Neural progenitor cell (in vitro differentiated cells): ENCODE measurements at regions not wholly inside any gene's neighbourhood (a gene's known extent, or its start where the extent isn't known, plus 50 kb on each side); places are given as distances from the start of the nearest gene placed in this dataset.

Experiments used
- DNase-seq: peaks from one replicate; pipeline ENCODE4 v3.0.0-alpha.2; 2016; ENCODE audit warnings: low spot score
- H2AFZ ChIP-seq: fragments of 200-600 bp; sonication (generic); replicated peaks from 2 replicates; pipeline ENCODE4 v1.6.1; 2016; ENCODE audit warnings: antibody characterized with exemption
- H3F3A ChIP-seq: fragments of 200-600 bp; sonication (generic); 2 replicates; pipeline ENCODE4 v1.6.1; 2016; ENCODE audit warnings: antibody characterized with exemption, low read depth
- H3K27ac ChIP-seq: fragments of 200-600 bp; sonication (generic); 2 replicates; pipeline ENCODE4 v1.5.1; 2016; ENCODE audit warnings: mild to moderate bottlenecking
- H3K27me3 ChIP-seq: fragments of 200-600 bp; sonication (generic); 2 replicates; pipeline ENCODE4 v1.6.1; 2016; ENCODE audit warnings: mild to moderate bottlenecking, moderate library complexity
- H3K36me3 ChIP-seq: fragments of 200-600 bp; sonication (generic); 2 replicates; pipeline ENCODE4 v1.5.1; 2016
- H3K4me1 ChIP-seq: fragments of 200-600 bp; sonication (generic); 2 replicates; pipeline ENCODE4 v1.6.1; 2016; ENCODE audit warnings: mixed run types
- H3K4me2 ChIP-seq: fragments of 200-600 bp; sonication (generic); 2 replicates; pipeline ENCODE4 v1.6.1; 2016
- H3K4me3 ChIP-seq: fragments of 200-600 bp; sonication (generic); 2 replicates; pipeline ENCODE4 v1.5.1; 2016
- H3K79me2 ChIP-seq: fragments of 200-600 bp; sonication (generic); 2 replicates; pipeline ENCODE4 v1.6.1; 2016; ENCODE audit warnings: low read depth
- H3K9ac ChIP-seq: fragments of 200-600 bp; sonication (generic); 2 replicates; pipeline ENCODE4 v1.6.1; 2016
- H3K9me3 ChIP-seq: fragments of 200-600 bp; sonication (generic); 2 replicates; pipeline ENCODE4 v1.5.1; 2016; ENCODE audit warnings: low read depth
- H4K20me1 ChIP-seq: fragments of 200-600 bp; sonication (generic); 2 replicates; pipeline ENCODE4 v1.6.1; 2016; ENCODE audit warnings: low read depth
- H3K27ac Mint-ChIP-seq: 3 replicates; pipeline ENCODE4 v1.8.0; 2021; ENCODE audit warnings: mixed read lengths
- H3K27me3 Mint-ChIP-seq: 2 replicates; pipeline ENCODE4 v1.8.0; 2022; ENCODE audit warnings: low read depth, mild to moderate bottlenecking, inconsistent platforms, moderate library complexity, mixed read lengths; ENCODE audit not compliant: insufficient read depth
- H3K36me3 Mint-ChIP-seq: 3 replicates; pipeline ENCODE4 v1.8.0; 2021; ENCODE audit warnings: mixed read lengths
- H3K4me1 Mint-ChIP-seq: 3 replicates; pipeline ENCODE4 v1.8.0; 2021; ENCODE audit warnings: mixed read lengths
- H3K4me3 Mint-ChIP-seq: 3 replicates; pipeline ENCODE4 v1.8.0; 2021; ENCODE audit warnings: mild to moderate bottlenecking, moderate library complexity, mixed read lengths
- H3K9me3 Mint-ChIP-seq: 3 replicates; pipeline ENCODE4 v1.8.0; 2020; ENCODE audit warnings: mixed read lengths
- CTCF ChIP-seq: fragments of 200-600 bp; sonication (generic); IDR thresholded peaks from 2 replicates; pipeline ENCODE4 v1.5.1; 2017; ENCODE audit warnings: antibody characterized with exemption, mild to moderate bottlenecking
- EZH2 ChIP-seq: fragments of 200-600 bp; sonication (generic); IDR thresholded peaks from 2 replicates; pipeline ENCODE4 v1.6.1; 2017; ENCODE audit warnings: antibody characterized with exemption, mild to moderate bottlenecking, moderate library complexity
- EZH2phosphoT487 ChIP-seq: fragments of 200-600 bp; sonication (generic); IDR thresholded peaks from 2 replicates; pipeline ENCODE4 v1.6.1; 2017; ENCODE audit warnings: antibody characterized with exemption

GRCh38 chr16:60031740-60032139 is 1297.6 kb upstream of the GOT2 start:
- Histone ChIP-seq H3K79me2 (no peaks in the 10 kb centered on the region), H3K4me2 (no peak overlapping the region), H3K4me1 (no peaks in the 10 kb centered on the region), H4K20me1 (no peaks in the 10 kb centered on the region), H3K9ac (no peak overlapping the region), H3K36me3 (no peaks in the 10 kb centered on the region), H3K9me3 (no peaks in the 10 kb centered on the region), H3K27ac (no peak overlapping the region), H3F3A (no peaks in the 10 kb centered on the region), H2AFZ (no peak overlapping the region), H3K27me3 (no peaks in the 10 kb centered on the region), H3K4me3 (no peak overlapping the region)
- DNase-seq, result no peak
- no peaks in the 10 kb centered on the region for H3K9me3 Mint-ChIP-seq
- H3K4me3 Mint-ChIP-seq, result no peak overlapping the region
- H3K27me3 Mint-ChIP-seq, result no peaks in the 10 kb centered on the region
- no peak overlapping the region for H3K27ac Mint-ChIP-seq
- no peaks in the 10 kb centered on the region for H3K4me1 Mint-ChIP-seq
- TF ChIP-seq EZH2, result no peak
- no peak for TF ChIP-seq EZH2phosphoT487
- TF ChIP-seq CTCF, result no peak
- H3K36me3 Mint-ChIP-seq, result no peaks in the 10 kb centered on the region

DNA sequence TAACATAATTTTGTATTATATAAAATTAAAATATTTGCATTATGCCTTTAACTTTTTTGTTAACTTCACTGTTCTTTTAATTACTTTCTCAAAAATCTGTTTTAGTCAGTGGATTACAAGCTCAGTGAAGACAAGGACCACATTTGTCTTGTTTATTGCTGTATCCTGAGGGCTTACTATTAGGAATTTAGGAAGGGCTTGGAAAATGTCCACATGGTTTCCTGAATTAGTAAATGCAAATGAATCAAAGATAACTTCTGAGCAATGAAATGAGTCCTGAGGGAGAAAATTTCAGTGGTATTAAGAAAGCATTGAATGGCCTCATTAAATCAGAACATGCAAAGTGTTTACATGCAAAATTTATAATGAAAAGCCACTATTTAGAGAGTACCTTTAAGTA is 1293.2 kb upstream of the GOT2 start:
- no peaks in the 10 kb centered on the region for H3K36me3 Mint-ChIP-seq
- DNase-seq, result no peak
- Histone ChIP-seq H3K4me2 (no peak overlapping the region), H3K9ac (no peak overlapping the region), H3K4me3 (no peak overlapping the region), H3K79me2 (no peaks in the 10 kb centered on the region), H3K4me1 (no peaks in the 10 kb centered on the region), H3K9me3 (no peaks in the 10 kb centered on the region), H3K36me3 (no peaks in the 10 kb centered on the region), H2AFZ (no peak overlapping the region), H4K20me1 (no peaks in the 10 kb centered on the region), H3K27me3 (no peaks in the 10 kb centered on the region), H3K27ac (no peak overlapping the region), H3F3A (no peaks in the 10 kb centered on the region)
- H3K9me3 Mint-ChIP-seq, result no peaks in the 10 kb centered on the region
- H3K27me3 Mint-ChIP-seq, result no peaks in the 10 kb centered on the region
- H3K4me1 Mint-ChIP-seq, result no peaks in the 10 kb centered on the region
- TF ChIP-seq EZH2 (no peak), EZH2phosphoT487 (no peak), CTCF (no peak)
- H3K27ac Mint-ChIP-seq, result no peak overlapping the region
- H3K4me3 Mint-ChIP-seq, result no peak overlapping the region

GRCh38 chr16:60013076-60013475 is 1279.0 kb upstream of the GOT2 start:
- no peaks in the 10 kb centered on the region for H3K27me3 ChIP-seq
- H3F3A ChIP-seq, result no peaks in the 10 kb centered on the region
- H3K27ac Mint-ChIP-seq, result no peak overlapping the region
- peaks cover 18% of the 10 kb centered on the region for H3K9me3 Mint-ChIP-seq
- no peaks in the 10 kb centered on the region for H3K36me3 Mint-ChIP-seq
- no peaks in the 10 kb centered on the region for H3K9me3 ChIP-seq
- H3K9ac ChIP-seq, result no peak overlapping the region
- no peaks in the 10 kb centered on the region for H3K4me1 Mint-ChIP-seq
- no peaks in the 10 kb centered on the region for H3K4me1 ChIP-seq
- H4K20me1 ChIP-seq, result no peaks in the 10 kb centered on the region
- H3K4me3 Mint-ChIP-seq, result no peak overlapping the region
- no peak for DNase-seq
- H3K4me3 ChIP-seq, result no peak overlapping the region
- no peak for TF ChIP-seq EZH2
- no peak for TF ChIP-seq EZH2phosphoT487
- TF ChIP-seq CTCF, result no peak
- no peak overlapping the region for H3K27ac ChIP-seq
- no peak overlapping the region for H2AFZ ChIP-seq
- H3K27me3 Mint-ChIP-seq, result no peaks in the 10 kb centered on the region
- no peaks in the 10 kb centered on the region for H3K36me3 ChIP-seq
- no peaks in the 10 kb centered on the region for H3K79me2 ChIP-seq
- no peak overlapping the region for H3K4me2 ChIP-seq

DNA sequence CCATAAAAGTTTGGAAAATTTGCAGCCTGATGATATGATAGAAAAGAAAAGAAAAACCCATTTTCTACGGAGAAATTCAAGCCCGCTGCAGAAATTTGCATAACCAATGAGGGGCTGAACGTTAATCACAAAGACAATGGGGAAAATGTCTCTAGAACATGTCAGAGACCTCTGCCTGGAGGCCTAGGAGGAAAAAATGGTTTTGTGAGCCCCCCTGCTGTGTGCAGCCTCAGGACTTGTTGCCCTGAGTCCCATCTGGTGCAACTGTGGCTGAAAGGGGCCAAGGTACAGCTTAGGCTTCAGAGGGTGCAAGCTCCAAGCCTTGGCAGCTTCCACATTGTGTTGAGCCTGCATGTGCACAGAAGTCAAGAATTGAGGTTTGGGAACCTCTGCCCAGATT is 1267.4 kb upstream of the GOT2 start:
- Mint-ChIP-seq H3K4me3 (no peak overlapping the region), H3K27me3 (peaks cover 4% of the 10 kb centered on the region), H3K9me3 (peaks cover 19% of the 10 kb centered on the region), H3K27ac (no peak overlapping the region), H3K36me3 (no peaks in the 10 kb centered on the region), H3K4me1 (no peaks in the 10 kb centered on the region)
- TF ChIP-seq EZH2phosphoT487 (no peak), EZH2 (no peak), CTCF (no peak)
- no peaks in the 10 kb centered on the region for H3K27me3 ChIP-seq
- H3K4me2 ChIP-seq, result no peak overlapping the region
- no peaks in the 10 kb centered on the region for H3K36me3 ChIP-seq
- DNase-seq, result no peak
- no peaks in the 10 kb centered on the region for H3K79me2 ChIP-seq
- H2AFZ ChIP-seq, result no peak overlapping the region
- no peaks in the 10 kb centered on the region for H3K9me3 ChIP-seq
- H3K4me3 ChIP-seq, result no peak overlapping the region
- no peaks in the 10 kb centered on the region for H3K4me1 ChIP-seq
- H3K27ac ChIP-seq, result no peak overlapping the region
- H3K9ac ChIP-seq, result no peak overlapping the region
- H4K20me1 ChIP-seq, result no peaks in the 10 kb centered on the region
- no peaks in the 10 kb centered on the region for H3F3A ChIP-seq
